GM23338 (cell line): ENCODE measurements at regions not wholly inside any gene's neighbourhood (a gene's known extent, or its start where the extent isn't known, plus 50 kb on each side); places are given as distances from the start of the nearest gene placed in this dataset.

ENCODE experiments used
- ATAC-seq: fragments of 200-7000 bp; cut with Tn5 transposase; 3 replicates; pipeline ENCODE4 v1.9.1; 2020
- DNase-seq: peaks from one replicate; pipeline ENCODE4 v3.0.0-alpha.2; 2015; ENCODE audit warnings: low spot score
- H2AFZ ChIP-seq: fragments of 200-600 bp; sonication (generic); 2 replicates; pipeline ENCODE4 v1.8.0; 2016; ENCODE audit warnings: antibody characterized with exemption, mild to moderate bottlenecking, moderate library complexity
- H3F3A ChIP-seq: fragments of 200-600 bp; sonication (generic); replicated peaks from 2 replicates; pipeline ENCODE4 v1.8.0; 2017; ENCODE audit warnings: antibody characterized with exemption, mixed run types, low read depth
- H3K27ac ChIP-seq: fragments of 200-600 bp; sonication (generic); 2 replicates; pipeline ENCODE4 v1.6.1; 2016; ENCODE audit warnings: low read depth
- H3K27me3 ChIP-seq: fragments of 200-600 bp; sonication (generic); 2 replicates; pipeline ENCODE4 v1.8.0; 2016; ENCODE audit warnings: mild to moderate bottlenecking, mixed run types, moderate library complexity; ENCODE audit not compliant: insufficient read depth
- H3K36me3 ChIP-seq: fragments of 200-600 bp; sonication (generic); 2 replicates; pipeline ENCODE4 v1.8.0; 2016; ENCODE audit warnings: mild to moderate bottlenecking; ENCODE audit not compliant: insufficient read depth
- H3K4me1 ChIP-seq: fragments of 200-600 bp; sonication (generic); 2 replicates; pipeline ENCODE4 v1.8.0; 2016; ENCODE audit warnings: mild to moderate bottlenecking, moderate library complexity; ENCODE audit not compliant: insufficient read depth
- H3K4me2 ChIP-seq: fragments of 200-600 bp; sonication (generic); 2 replicates; pipeline ENCODE4 v1.7.1; 2017; ENCODE audit warnings: mixed run types
- H3K4me3 ChIP-seq: fragments of 200-600 bp; sonication (generic); 2 replicates; pipeline ENCODE4 v1.6.1; 2016; ENCODE audit warnings: mixed run types
- H3K79me2 ChIP-seq: fragments of 200-600 bp; sonication (generic); replicated peaks from 2 replicates; pipeline ENCODE4 v1.8.0; 2017; ENCODE audit warnings: mild to moderate bottlenecking; ENCODE audit not compliant: insufficient read depth
- H3K9me2 ChIP-seq: fragments of 200-600 bp; sonication (generic); 2 replicates; pipeline ENCODE4 v1.8.0; 2017; ENCODE audit not compliant: insufficient read depth
- H4K20me1 ChIP-seq: fragments of 200-600 bp; sonication (generic); replicated peaks from 2 replicates; pipeline ENCODE4 v1.8.0; 2017; ENCODE audit warnings: mild to moderate bottlenecking; ENCODE audit not compliant: insufficient read depth
- H3K27ac Mint-ChIP-seq: 2 replicates; pipeline ENCODE4 v1.8.0; 2020; ENCODE audit warnings: inconsistent platforms, mild to moderate bottlenecking, moderate library complexity, mixed read lengths
- H3K27me3 Mint-ChIP-seq: 3 replicates; pipeline ENCODE4 v1.8.0; 2022; ENCODE audit warnings: low read depth, mild to moderate bottlenecking, moderate library complexity, mixed read lengths, inconsistent platforms; ENCODE audit not compliant: insufficient read depth, poor library complexity
- H3K36me3 Mint-ChIP-seq: 3 replicates; pipeline ENCODE4 v1.8.0; 2021; ENCODE audit warnings: low read depth, mild to moderate bottlenecking, inconsistent platforms, moderate library complexity, mixed read lengths
- H3K4me1 Mint-ChIP-seq: 3 replicates; pipeline ENCODE4 v1.8.0; 2020; ENCODE audit warnings: mild to moderate bottlenecking, inconsistent platforms, mixed read lengths
- H3K4me3 Mint-ChIP-seq: 3 replicates; pipeline ENCODE4 v1.8.0; 2021; ENCODE audit warnings: moderate library complexity, mild to moderate bottlenecking, inconsistent platforms, mixed read lengths
- H3K9me3 Mint-ChIP-seq: 3 replicates; pipeline ENCODE4 v1.8.0; 2020; ENCODE audit warnings: moderate library complexity, mild to moderate bottlenecking, inconsistent platforms, mixed read lengths
- CREB1 ChIP-seq: fragments of 250-450 bp; sonication (Bioruptor Pico); IDR thresholded peaks from 2 replicates; pipeline ENCODE4 v1.5.0; 2020; ENCODE audit warnings: low read depth, mild to moderate bottlenecking, moderate library complexity
- EZH2phosphoT487 ChIP-seq: fragments of 200-600 bp; sonication (generic); IDR thresholded peaks from one replicate; pipeline ENCODE4 v1.8.1; 2018; ENCODE audit warnings: antibody characterized with exemption; ENCODE audit not compliant: unreplicated experiment
- POLR2AphosphoS5 ChIP-seq: IDR thresholded peaks from 2 replicates; pipeline ENCODE4 v1.6.1; 2016; ENCODE audit warnings: antibody characterized with exemption, low read depth
- ZNF331 ChIP-seq: fragments of 250-450 bp; sonication (Bioruptor Pico); IDR thresholded peaks from 2 replicates; pipeline ENCODE4 v1.5.0; 2020; ENCODE audit warnings: low read depth, mild to moderate bottlenecking, moderate library complexity
- TF ChIP-seq, protein P1 (sequence below): fragments of 250-450 bp; sonication (Bioruptor Pico); IDR thresholded peaks from 2 replicates; pipeline ENCODE4 v1.5.0; 2020; ENCODE audit warnings: mild to moderate bottlenecking, moderate library complexity
- TF ChIP-seq, protein P2 (sequence below), 2 experiments: fragments of 200-600 bp in 1 of 2; sonication (generic) in 1 of 2; conservative IDR thresholded peaks; 2 replicates each; pipeline versions ENCODE4 v1.5.1 to v1.6.1; 2016 to 2017; ENCODE audit warnings: antibody characterized with exemption in 2 of 2, low read depth in 2 of 2, mild to moderate bottlenecking in 2 of 2, moderate library complexity in 1 of 2

DNA sequence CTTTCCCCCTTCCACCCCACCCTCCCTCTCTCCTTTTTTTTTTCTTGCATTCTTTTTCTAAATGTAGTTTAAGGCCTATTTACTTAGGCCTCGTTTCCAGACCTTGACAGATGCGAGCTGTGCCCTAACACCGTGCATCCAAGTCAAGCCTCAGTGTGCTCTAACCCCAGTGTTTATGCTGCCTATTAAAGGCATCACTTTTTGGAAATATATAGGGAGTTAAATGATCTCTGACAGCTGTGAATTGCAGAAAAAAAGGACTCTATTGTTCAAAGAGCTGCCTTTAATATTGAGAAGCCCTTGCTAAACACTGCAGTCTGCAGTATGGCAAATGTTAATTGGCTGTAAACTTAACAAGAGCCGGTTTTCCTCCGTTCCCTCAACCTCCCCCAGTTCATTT lies 270.4 kb upstream of the TUT7 start:
- Mint-ChIP-seq H3K27ac (no peak overlapping the region), H3K4me3 (no peak overlapping the region), H3K36me3 (no peaks in the 10 kb centered on the region), H3K27me3 (peaks cover 6% of the 10 kb centered on the region), H3K9me3 (no peaks in the 10 kb centered on the region), H3K4me1 (peaks cover 8% of the 10 kb centered on the region; the same call in 2 of the 3 replicates)
- Histone ChIP-seq H3K27me3 (no peaks in the 10 kb centered on the region), H3K79me2 (no peaks in the 10 kb centered on the region), H3K4me1 (peaks cover 13% of the 10 kb centered on the region), H3K4me3 (no peak overlapping the region), H3F3A (no peaks in the 10 kb centered on the region), H3K27ac (no peak overlapping the region), H3K9me2 (no peaks in the 10 kb centered on the region), H4K20me1 (no peaks in the 10 kb centered on the region), H2AFZ (peak overlapping the region; percentile 53), H3K36me3 (no peaks in the 10 kb centered on the region), H3K4me2 (no peak overlapping the region)
- no peak for TF ChIP-seq CREB1 (CRISPR knock-in tag)
- no peak for TF ChIP-seq ZNF331
- TF ChIP-seq, protein P1, sequence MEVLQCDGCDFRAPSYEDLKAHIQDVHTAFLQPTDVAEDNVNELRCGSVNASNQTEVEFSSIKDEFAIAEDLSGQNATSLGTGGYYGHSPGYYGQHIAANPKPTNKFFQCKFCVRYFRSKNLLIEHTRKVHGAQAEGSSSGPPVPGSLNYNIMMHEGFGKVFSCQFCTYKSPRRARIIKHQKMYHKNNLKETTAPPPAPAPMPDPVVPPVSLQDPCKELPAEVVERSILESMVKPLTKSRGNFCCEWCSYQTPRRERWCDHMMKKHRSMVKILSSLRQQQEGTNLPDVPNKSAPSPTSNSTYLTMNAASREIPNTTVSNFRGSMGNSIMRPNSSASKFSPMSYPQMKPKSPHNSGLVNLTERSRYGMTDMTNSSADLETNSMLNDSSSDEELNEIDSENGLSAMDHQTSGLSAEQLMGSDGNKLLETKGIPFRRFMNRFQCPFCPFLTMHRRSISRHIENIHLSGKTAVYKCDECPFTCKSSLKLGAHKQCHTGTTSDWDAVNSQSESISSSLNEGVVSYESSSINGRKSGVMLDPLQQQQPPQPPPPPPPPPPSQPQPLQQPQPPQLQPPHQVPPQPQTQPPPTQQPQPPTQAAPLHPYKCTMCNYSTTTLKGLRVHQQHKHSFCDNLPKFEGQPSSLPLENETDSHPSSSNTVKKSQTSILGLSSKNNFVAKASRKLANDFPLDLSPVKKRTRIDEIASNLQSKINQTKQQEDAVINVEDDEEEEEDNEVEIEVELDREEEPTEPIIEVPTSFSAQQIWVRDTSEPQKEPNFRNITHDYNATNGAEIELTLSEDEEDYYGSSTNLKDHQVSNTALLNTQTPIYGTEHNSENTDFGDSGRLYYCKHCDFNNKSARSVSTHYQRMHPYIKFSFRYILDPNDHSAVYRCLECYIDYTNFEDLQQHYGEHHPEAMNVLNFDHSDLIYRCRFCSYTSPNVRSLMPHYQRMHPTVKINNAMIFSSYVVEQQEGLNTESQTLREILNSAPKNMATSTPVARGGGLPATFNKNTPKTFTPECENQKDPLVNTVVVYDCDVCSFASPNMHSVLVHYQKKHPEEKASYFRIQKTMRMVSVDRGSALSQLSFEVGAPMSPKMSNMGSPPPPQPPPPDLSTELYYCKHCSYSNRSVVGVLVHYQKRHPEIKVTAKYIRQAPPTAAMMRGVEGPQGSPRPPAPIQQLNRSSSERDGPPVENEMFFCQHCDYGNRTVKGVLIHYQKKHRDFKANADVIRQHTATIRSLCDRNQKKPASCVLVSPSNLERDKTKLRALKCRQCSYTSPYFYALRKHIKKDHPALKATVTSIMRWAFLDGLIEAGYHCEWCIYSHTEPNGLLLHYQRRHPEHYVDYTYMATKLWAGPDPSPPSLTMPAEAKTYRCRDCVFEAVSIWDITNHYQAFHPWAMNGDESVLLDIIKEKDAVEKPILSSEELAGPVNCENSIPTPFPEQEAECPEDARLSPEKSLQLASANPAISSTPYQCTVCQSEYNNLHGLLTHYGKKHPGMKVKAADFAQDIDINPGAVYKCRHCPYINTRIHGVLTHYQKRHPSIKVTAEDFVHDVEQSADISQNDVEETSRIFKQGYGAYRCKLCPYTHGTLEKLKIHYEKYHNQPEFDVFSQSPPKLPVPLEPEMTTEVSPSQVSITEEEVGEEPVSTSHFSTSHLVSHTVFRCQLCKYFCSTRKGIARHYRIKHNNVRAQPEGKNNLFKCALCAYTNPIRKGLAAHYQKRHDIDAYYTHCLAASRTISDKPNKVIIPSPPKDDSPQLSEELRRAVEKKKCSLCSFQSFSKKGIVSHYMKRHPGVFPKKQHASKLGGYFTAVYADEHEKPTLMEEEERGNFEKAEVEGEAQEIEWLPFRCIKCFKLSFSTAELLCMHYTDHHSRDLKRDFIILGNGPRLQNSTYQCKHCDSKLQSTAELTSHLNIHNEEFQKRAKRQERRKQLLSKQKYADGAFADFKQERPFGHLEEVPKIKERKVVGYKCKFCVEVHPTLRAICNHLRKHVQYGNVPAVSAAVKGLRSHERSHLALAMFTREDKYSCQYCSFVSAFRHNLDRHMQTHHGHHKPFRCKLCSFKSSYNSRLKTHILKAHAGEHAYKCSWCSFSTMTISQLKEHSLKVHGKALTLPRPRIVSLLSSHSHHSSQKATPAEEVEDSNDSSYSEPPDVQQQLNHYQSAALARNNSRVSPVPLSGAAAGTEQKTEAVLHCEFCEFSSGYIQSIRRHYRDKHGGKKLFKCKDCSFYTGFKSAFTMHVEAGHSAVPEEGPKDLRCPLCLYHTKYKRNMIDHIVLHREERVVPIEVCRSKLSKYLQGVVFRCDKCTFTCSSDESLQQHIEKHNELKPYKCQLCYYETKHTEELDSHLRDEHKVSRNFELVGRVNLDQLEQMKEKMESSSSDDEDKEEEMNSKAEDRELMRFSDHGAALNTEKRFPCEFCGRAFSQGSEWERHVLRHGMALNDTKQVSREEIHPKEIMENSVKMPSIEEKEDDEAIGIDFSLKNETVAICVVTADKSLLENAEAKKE (CRISPR knock-in tag): no peak
- TF ChIP-seq POLR2AphosphoS5: no peak
- ATAC-seq: no peak
- no peak for DNase-seq

DNA sequence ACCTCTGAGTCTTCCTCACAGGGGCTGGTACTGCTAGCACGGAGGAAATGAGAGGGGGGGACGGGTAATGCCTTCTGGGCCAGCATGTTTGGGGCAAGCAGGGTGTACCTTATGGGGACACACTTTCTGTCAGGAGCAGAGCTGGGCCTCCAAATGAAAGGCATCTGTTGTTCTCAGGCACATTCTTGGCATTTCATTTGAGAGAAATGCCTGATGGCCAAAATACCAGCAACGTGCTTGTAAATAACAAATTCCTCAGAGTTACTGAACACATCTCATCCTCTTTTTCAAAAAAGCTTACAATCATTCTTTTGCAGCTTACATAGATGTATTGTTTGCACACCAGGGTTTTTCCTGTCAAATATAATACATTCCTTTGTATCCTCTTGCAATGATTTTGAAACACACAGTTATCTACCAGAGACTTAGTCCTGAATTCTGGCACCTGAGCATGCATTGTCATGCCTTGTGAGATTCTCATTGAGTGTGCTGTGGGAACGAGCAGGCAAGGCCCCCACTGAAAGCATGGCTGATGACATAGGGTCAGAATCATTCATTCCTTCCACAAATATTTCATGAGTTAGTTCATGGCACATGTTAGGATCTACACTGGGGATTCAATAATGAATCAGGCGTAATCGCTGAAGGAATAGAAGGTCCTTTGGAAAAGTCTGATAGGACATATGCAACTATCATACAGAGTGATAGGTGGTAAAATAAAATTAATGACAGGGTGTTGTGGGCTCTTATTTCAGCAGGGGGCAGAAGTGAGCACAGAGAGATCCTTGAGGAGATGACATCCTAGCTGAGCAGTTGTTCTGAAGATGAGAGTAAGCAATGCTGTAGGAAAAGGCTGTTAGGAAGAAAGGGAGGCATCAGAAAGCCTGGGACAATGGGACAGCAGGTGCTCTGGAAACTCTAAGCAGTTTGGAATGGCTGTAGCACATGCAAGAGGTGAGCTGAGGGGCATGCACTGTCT lies 260.9 kb upstream of the TUT7 start:
- Mint-ChIP-seq H3K27ac (0 out of 2 replicates have a peak overlapping the region, but pooled peaks have one; percentile 16), H3K4me3 (no peak overlapping the region), H3K36me3 (peaks cover 3% of the 10 kb centered on the region; the same call in 2 of the 3 replicates), H3K27me3 (peaks cover 2% of the 10 kb centered on the region), H3K4me1 (peaks cover 25% of the 10 kb centered on the region), H3K9me3 (peaks cover 3% of the 10 kb centered on the region; the same call in 2 of the 3 replicates)
- H2AFZ ChIP-seq: no peak overlapping the region
- H3K27ac ChIP-seq: peak overlapping the region; percentile 3
- peak; percentile 74 for DNase-seq
- H3K36me3 ChIP-seq: no peaks in the 10 kb centered on the region
- peaks cover 3% of the 10 kb centered on the region; the same call in 1 of the 2 replicates for H3K9me2 ChIP-seq
- ATAC-seq: peak; percentile 80
- no peaks in the 10 kb centered on the region for H3K27me3 ChIP-seq
- H3F3A ChIP-seq: no peaks in the 10 kb centered on the region
- TF ChIP-seq, protein P2, sequence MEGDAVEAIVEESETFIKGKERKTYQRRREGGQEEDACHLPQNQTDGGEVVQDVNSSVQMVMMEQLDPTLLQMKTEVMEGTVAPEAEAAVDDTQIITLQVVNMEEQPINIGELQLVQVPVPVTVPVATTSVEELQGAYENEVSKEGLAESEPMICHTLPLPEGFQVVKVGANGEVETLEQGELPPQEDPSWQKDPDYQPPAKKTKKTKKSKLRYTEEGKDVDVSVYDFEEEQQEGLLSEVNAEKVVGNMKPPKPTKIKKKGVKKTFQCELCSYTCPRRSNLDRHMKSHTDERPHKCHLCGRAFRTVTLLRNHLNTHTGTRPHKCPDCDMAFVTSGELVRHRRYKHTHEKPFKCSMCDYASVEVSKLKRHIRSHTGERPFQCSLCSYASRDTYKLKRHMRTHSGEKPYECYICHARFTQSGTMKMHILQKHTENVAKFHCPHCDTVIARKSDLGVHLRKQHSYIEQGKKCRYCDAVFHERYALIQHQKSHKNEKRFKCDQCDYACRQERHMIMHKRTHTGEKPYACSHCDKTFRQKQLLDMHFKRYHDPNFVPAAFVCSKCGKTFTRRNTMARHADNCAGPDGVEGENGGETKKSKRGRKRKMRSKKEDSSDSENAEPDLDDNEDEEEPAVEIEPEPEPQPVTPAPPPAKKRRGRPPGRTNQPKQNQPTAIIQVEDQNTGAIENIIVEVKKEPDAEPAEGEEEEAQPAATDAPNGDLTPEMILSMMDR (conservative IDR thresholded peaks at IDR 0.05; ENCODE audit: low read depth in 2 of 2): peak; percentile 66 to 74
- no peak for TF ChIP-seq EZH2phosphoT487
- H4K20me1 ChIP-seq: no peaks in the 10 kb centered on the region
- H3K4me3 ChIP-seq: no peak overlapping the region
- H3K4me2 ChIP-seq: no peak overlapping the region
- peaks cover 6% of the 10 kb centered on the region for H3K4me1 ChIP-seq
- H3K79me2 ChIP-seq: no peaks in the 10 kb centered on the region
